ENCODE measurements at regions not wholly inside any gene's neighbourhood (a gene's known extent, or its start where the extent isn't known, plus 50 kb on each side); places are given as distances from the start of the nearest gene placed in this dataset.

GRCh38 chr3:150213577-150213976 lies 194.5 kb upstream of the TSC22D2 start:
- DNase-seq: no peak

DNA sequence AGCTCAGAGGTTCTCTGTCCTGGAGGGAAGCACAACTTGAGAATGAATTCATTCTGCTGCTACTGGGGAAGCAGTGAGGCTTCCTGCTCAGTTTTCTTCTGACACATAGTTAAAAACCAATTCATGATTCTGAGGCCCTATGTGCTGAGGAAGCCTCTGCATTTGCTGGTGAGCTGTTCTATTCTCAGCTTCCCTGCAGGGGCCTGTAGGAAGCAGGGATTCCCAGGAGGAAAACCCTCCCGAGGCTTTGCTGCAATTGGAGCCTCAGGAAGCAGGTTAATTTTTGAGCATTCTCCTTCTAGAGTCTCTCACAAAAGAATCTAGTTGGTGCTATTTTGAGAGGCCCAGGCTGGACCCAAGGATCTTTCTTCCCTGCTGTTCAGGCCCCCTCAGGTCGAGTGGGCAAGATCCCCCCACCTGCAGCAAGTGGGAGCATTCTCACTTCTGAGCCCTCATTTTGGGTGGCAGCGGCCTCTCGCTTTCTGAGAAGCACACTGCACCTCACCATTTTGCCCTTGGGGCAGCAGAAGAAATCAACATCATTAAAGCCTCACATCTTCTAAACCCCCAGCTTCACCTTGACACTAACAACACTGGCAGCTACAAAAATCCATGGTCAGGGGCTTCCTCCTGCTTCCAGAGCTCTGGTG lies 197.5 kb upstream of the TSC22D2 start:
- DNase-seq: no peak

DNA sequence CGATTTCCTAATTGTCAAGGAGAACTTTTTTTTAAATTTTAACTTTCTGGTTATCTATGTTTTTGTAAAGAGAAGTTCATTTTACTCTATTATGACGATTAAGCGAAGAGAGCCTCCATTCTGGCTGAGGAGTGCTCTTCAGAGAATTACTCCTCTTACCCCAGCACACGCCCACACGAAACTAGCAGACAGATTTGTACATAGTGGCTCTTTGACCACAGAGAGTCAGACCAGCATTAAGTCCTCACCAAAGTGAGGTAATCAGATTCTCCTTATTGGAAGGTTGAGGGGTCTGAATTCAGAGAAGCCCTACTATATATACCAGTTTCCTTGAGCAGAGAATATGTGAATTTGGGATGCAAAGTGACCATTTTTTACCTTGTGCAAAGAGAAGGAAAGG lies 204.8 kb upstream of the TSC22D2 start:
- DNase-seq: no peak

DNA sequence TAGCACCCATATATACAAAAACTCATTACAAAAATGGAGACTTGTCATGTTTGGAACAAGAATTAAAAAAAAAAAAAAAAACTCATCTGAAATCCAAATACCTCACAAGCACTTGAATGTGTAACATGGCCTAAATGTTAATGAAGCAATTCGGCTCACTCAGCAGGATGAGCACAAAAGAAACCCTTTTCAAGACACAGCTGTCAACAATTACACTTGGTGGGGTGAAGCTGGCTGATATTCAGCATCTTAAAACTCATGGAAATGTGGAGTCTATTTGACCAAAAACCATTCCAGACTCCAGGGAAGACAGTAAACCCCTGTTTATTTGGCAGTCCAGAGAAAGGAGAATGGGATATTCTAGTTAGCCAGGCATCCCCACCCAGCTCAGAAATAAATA lies 205.4 kb upstream of the TSC22D2 start:
- no peak for DNase-seq

- no peak for DNase-seq
Observed at GRCh38 chr3:150194957-150195356, 213.1 kb upstream of the TSC22D2 start.

DNA sequence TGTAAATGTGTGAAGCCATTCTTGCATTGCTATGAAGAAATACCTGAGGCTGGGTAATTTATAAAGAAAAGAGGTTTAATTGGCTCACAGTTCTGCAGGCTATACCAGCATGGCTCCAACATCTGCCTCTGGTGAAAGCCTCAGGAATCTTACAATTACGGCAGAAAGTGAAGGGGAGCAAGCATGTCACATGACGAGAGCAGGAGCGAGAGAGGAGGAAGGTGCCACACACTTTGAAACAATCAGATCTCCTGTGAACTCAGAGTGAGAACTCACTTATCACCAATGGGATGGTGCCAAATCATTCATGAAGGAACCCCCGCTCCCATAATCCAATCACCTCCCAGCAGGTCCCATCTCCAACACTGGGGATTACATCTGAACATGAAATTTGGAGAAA lies 213.6 kb upstream of the TSC22D2 start:
- DNase-seq: no peak

DNA sequence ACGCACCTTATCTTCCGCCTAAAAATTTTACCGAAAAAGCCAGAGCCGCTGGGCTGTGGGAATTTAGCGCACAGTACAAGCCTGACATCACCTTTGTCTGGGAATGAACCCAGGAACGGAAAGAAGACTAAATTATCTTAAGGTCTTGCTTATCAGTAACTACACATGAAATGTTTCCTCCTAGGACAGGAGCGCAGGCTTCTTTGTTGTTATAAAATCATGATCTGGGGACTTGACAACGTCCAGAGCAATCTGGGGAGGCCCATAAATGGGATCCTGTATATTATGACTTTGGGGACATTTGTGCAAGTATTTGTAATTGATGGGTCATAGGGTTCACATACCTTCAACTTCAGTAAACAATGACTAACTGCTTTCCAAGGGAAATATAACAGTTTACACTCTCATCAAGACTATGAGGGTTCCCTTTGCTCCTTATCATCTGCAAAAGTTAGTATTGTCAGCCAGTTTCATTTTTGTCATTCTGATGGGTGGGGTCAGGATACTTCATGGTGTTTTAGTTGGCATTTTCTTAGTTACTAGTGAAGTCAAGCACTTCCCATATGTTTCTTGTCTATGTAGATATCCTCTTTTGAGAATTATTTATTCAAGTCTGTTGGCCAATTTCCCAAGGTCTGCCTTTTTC lies 213.9 kb upstream of the PFN2 start:
- DNase-seq: no peak

GRCh38 chr3:150183678-150184425 lies 213.2 kb upstream of the PFN2 start:
- DNase-seq: peak; percentile 34

GRCh38 chr3:150180334-150180733 lies 209.6 kb upstream of the PFN2 start:
- no peak for DNase-seq

DNA sequence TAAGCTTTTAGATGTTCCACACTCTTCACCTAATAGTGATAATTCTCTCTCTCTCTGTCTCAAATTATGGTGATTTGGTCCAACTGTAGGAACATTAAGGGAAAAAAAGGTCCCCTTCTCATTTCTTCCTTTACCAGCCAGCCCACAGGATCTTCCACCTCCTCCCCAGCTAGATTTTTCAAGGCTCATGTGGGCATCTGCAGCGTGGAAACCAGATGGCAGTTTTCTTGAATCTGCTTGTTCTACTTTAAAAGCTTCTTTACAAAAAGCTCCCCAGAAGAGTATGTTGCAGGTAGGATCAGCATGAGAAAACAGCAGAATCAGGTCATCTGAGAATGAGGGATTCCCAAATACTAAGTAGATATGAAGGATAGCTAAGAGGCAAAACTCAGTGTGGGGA lies 208.6 kb upstream of the PFN2 start:
- no peak for DNase-seq

GRCh38 chr3:150177673-150178381 lies 207.1 kb upstream of the PFN2 start:
- DNase-seq: no peak

DNA sequence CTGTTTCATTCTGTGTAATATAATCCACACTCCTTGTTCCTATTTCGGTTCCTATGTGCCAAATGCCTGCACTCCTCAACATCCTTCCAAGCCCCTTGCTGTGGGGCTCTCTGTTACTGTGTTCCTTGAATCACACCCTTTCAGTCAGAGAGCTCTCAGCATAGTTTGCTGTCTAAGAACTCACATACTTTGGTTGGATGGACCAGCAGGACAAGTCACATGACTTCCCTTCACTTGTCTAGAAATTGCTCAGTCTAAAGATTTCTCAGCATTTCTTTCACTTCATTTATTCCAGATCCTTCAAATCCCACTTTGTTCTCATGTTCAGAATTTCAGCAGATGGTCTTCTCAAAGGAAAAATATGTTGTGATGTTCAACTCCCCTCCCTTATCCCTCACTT lies 203.5 kb upstream of the PFN2 start:
- no peak for DNase-seq

- no peak for DNase-seq
Observed at GRCh38 chr3:150172356-150172755, 201.7 kb upstream of the PFN2 start.

GRCh38 chr3:150170852-150171520 lies 200.3 kb upstream of the PFN2 start:
- DNase-seq: no peak

DNA sequence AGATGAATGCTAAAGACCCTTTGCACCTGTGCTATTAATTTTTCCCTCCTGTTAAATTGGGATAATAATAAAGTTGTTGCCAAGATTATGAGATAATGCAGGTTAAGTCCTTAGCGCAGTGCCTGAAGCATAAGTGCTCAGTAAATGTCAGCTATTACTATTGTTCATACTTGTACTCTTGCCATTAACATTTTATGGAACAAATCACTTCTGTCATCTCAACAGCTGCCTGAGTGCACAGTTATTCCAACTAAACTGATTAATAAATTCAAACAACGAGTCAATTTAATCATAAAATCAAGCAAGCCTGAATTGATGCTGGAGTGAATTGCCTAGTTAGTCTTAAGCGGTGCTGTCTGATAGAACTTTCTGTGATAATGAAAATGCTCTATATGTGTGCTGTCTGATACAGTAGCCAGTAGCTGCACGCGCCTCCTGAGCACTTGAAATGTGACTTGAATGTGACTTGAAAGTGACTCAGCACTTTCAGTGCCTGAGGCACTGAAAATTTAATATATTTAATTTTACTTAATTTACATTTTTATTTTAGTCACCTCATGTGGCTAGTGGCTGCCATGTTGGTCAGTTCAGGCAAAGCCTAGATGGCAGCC lies 198.7 kb upstream of the PFN2 start:
- DNase-seq: no peak

- DNase-seq: no peak
Observed at GRCh38 chr3:150168698-150169097, 198.0 kb upstream of the PFN2 start.

- no peak for DNase-seq
Observed at GRCh38 chr3:150165396-150166094, 194.8 kb upstream of the PFN2 start.

- DNase-seq: no peak
Observed at GRCh38 chr3:150161011-150161410, 190.3 kb upstream of the PFN2 start.

- no peak for DNase-seq
Observed at GRCh38 chr3:150158943-150159625, 188.4 kb upstream of the PFN2 start.

DNA sequence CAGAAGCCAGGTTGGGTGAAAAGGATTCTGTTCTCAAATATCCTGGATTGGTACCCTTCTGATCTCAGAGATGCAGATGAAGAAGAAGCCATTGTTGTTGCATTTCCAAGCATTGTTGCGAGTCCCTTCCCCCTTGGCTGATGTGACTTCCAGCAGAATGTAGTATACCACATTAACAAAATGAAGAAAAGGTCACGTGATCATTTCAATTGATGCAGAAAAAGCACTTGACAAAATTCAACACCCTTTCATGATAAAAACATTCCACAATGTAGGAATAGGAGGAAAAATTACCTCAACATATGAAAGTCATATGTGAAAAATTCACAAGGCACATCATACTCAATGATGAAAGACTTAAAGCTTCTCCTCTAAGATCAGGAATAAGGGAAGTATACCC lies 181.9 kb upstream of the PFN2 start:
- DNase-seq: no peak

GRCh38 chr3:150150633-150151032 lies 179.9 kb upstream of the PFN2 start:
- DNase-seq: no peak
